ENCODE measurements at regions not wholly inside any gene's neighbourhood (a gene's known extent, or its start where the extent isn't known, plus 50 kb on each side); places are given as distances from the start of the nearest gene placed in this dataset.

GRCh38 chr4:112882286-112882685 is 167.2 kb upstream of the ANK2 start:
- no peaks in the 10 kb centered on the region for H3K36me3 ChIP-seq (ENCODE audit: control insufficient read depth in 1 of 2, insufficient read depth in 2 of 2, low read length in 2 of 2)
- no peak overlapping the region for H3K4me3 ChIP-seq (ENCODE audit: low read depth in 1 of 2, low read length in 2 of 2)
- no peaks in the 10 kb centered on the region for H3K4me1 ChIP-seq (ENCODE audit: control insufficient read depth in 1 of 2, insufficient read depth in 2 of 2, low read length in 2 of 2)
- no peaks in the 10 kb centered on the region for H3K27me3 ChIP-seq (ENCODE audit: control insufficient read depth in 1 of 2, insufficient read depth in 2 of 2, low read length in 2 of 2)
- H3K9ac ChIP-seq (ENCODE audit: low read depth in 1 of 2, low read length in 2 of 2): no peak overlapping the region
- H3K27ac ChIP-seq (ENCODE audit: low read depth, low read length): no peak overlapping the region
- H3K9me3 ChIP-seq (ENCODE audit: control insufficient read depth in 1 of 2, low read length in 2 of 2): no peaks in the 10 kb centered on the region

GRCh38 chr4:112884406-112884805 is 165.0 kb upstream of the ANK2 start:
- H3K4me1 ChIP-seq (ENCODE audit: control insufficient read depth in 1 of 2, insufficient read depth in 2 of 2, low read length in 2 of 2): no peaks in the 10 kb centered on the region
- H3K9me3 ChIP-seq (ENCODE audit: control insufficient read depth in 1 of 2, low read length in 2 of 2): no peaks in the 10 kb centered on the region
- H3K4me3 ChIP-seq (ENCODE audit: low read depth in 1 of 2, low read length in 2 of 2): no peak overlapping the region
- no peaks in the 10 kb centered on the region for H3K36me3 ChIP-seq (ENCODE audit: control insufficient read depth in 1 of 2, insufficient read depth in 2 of 2, low read length in 2 of 2)
- H3K27ac ChIP-seq (ENCODE audit: low read depth, low read length): no peak overlapping the region
- no peak overlapping the region for H3K9ac ChIP-seq (ENCODE audit: low read depth in 1 of 2, low read length in 2 of 2)
- no peaks in the 10 kb centered on the region for H3K27me3 ChIP-seq (ENCODE audit: control insufficient read depth in 1 of 2, insufficient read depth in 2 of 2, low read length in 2 of 2)

- Histone ChIP-seq H3K4me3 (ENCODE audit: low read depth in 1 of 2, low read length in 2 of 2) (no peak overlapping the region), H3K9ac (ENCODE audit: low read depth in 1 of 2, low read length in 2 of 2) (no peak overlapping the region), H3K4me1 (ENCODE audit: control insufficient read depth in 1 of 2, insufficient read depth in 2 of 2, low read length in 2 of 2) (no peaks in the 10 kb centered on the region), H3K9me3 (ENCODE audit: control insufficient read depth in 1 of 2, low read length in 2 of 2) (no peaks in the 10 kb centered on the region), H3K36me3 (ENCODE audit: control insufficient read depth in 1 of 2, insufficient read depth in 2 of 2, low read length in 2 of 2) (no peaks in the 10 kb centered on the region), H3K27ac (ENCODE audit: low read depth, low read length) (no peak overlapping the region), H3K27me3 (ENCODE audit: control insufficient read depth in 1 of 2, insufficient read depth in 2 of 2, low read length in 2 of 2) (no peaks in the 10 kb centered on the region)
Observed at GRCh38 chr4:112885897-112886296, 163.6 kb upstream of the ANK2 start.

- Histone ChIP-seq H3K27ac (ENCODE audit: low read depth, low read length) (no peak overlapping the region), H3K27me3 (ENCODE audit: control insufficient read depth in 1 of 2, insufficient read depth in 2 of 2, low read length in 2 of 2) (no peaks in the 10 kb centered on the region), H3K9me3 (ENCODE audit: control insufficient read depth in 1 of 2, low read length in 2 of 2) (no peaks in the 10 kb centered on the region), H3K4me3 (ENCODE audit: low read depth in 1 of 2, low read length in 2 of 2) (no peak overlapping the region), H3K36me3 (ENCODE audit: control insufficient read depth in 1 of 2, insufficient read depth in 2 of 2, low read length in 2 of 2) (no peaks in the 10 kb centered on the region), H3K9ac (ENCODE audit: low read depth in 1 of 2, low read length in 2 of 2) (no peak overlapping the region), H3K4me1 (ENCODE audit: control insufficient read depth in 1 of 2, insufficient read depth in 2 of 2, low read length in 2 of 2) (no peaks in the 10 kb centered on the region)
Observed at GRCh38 chr4:112888622-112889021, 160.8 kb upstream of the ANK2 start.

- Histone ChIP-seq H3K27me3 (ENCODE audit: control insufficient read depth in 1 of 2, insufficient read depth in 2 of 2, low read length in 2 of 2) (no peaks in the 10 kb centered on the region), H3K4me3 (ENCODE audit: low read depth in 1 of 2, low read length in 2 of 2) (no peak overlapping the region), H3K36me3 (ENCODE audit: control insufficient read depth in 1 of 2, insufficient read depth in 2 of 2, low read length in 2 of 2) (no peaks in the 10 kb centered on the region), H3K9ac (ENCODE audit: low read depth in 1 of 2, low read length in 2 of 2) (no peak overlapping the region), H3K4me1 (ENCODE audit: control insufficient read depth in 1 of 2, insufficient read depth in 2 of 2, low read length in 2 of 2) (no peaks in the 10 kb centered on the region), H3K9me3 (ENCODE audit: control insufficient read depth in 1 of 2, low read length in 2 of 2) (no peaks in the 10 kb centered on the region), H3K27ac (ENCODE audit: low read depth, low read length) (no peak overlapping the region)
Observed at GRCh38 chr4:112889199-112889598, 160.3 kb upstream of the ANK2 start.

GRCh38 chr4:112889619-112890527 is 159.6 kb upstream of the ANK2 start:
- no peaks in the 10 kb centered on the region for H3K27me3 ChIP-seq (ENCODE audit: control insufficient read depth in 1 of 2, insufficient read depth in 2 of 2, low read length in 2 of 2)
- no peak overlapping the region for H3K4me3 ChIP-seq (ENCODE audit: low read depth in 1 of 2, low read length in 2 of 2)
- no peaks in the 10 kb centered on the region for H3K36me3 ChIP-seq (ENCODE audit: control insufficient read depth in 1 of 2, insufficient read depth in 2 of 2, low read length in 2 of 2)
- no peak overlapping the region for H3K9ac ChIP-seq (ENCODE audit: low read depth in 1 of 2, low read length in 2 of 2)
- H3K4me1 ChIP-seq (ENCODE audit: control insufficient read depth in 1 of 2, insufficient read depth in 2 of 2, low read length in 2 of 2): no peaks in the 10 kb centered on the region
- H3K9me3 ChIP-seq (ENCODE audit: control insufficient read depth in 1 of 2, low read length in 2 of 2): no peaks in the 10 kb centered on the region
- no peak overlapping the region for H3K27ac ChIP-seq (ENCODE audit: low read depth, low read length)

- Histone ChIP-seq H3K27ac (ENCODE audit: low read depth, low read length) (no peak overlapping the region), H3K4me3 (ENCODE audit: low read depth in 1 of 2, low read length in 2 of 2) (no peak overlapping the region), H3K9me3 (ENCODE audit: control insufficient read depth in 1 of 2, low read length in 2 of 2) (no peaks in the 10 kb centered on the region), H3K36me3 (ENCODE audit: control insufficient read depth in 1 of 2, insufficient read depth in 2 of 2, low read length in 2 of 2) (no peaks in the 10 kb centered on the region), H3K4me1 (ENCODE audit: control insufficient read depth in 1 of 2, insufficient read depth in 2 of 2, low read length in 2 of 2) (no peaks in the 10 kb centered on the region), H3K9ac (ENCODE audit: low read depth in 1 of 2, low read length in 2 of 2) (no peak overlapping the region), H3K27me3 (ENCODE audit: control insufficient read depth in 1 of 2, insufficient read depth in 2 of 2, low read length in 2 of 2) (peaks cover 0 to 3% of the 10 kb centered on the region in 2 donors)
Observed at GRCh38 chr4:112894480-112894879, 155.0 kb upstream of the ANK2 start.

- no peak overlapping the region for H3K27ac ChIP-seq (ENCODE audit: low read depth, low read length)
- no peaks in the 10 kb centered on the region for H3K9me3 ChIP-seq (ENCODE audit: control insufficient read depth in 1 of 2, low read length in 2 of 2)
- no peaks in the 10 kb centered on the region for H3K4me1 ChIP-seq (ENCODE audit: control insufficient read depth in 1 of 2, insufficient read depth in 2 of 2, low read length in 2 of 2)
- no peak overlapping the region for H3K9ac ChIP-seq (ENCODE audit: low read depth in 1 of 2, low read length in 2 of 2)
- H3K27me3 ChIP-seq (ENCODE audit: control insufficient read depth in 1 of 2, insufficient read depth in 2 of 2, low read length in 2 of 2): peaks cover 0 to 3% of the 10 kb centered on the region in 2 donors
- no peak overlapping the region for H3K4me3 ChIP-seq (ENCODE audit: low read depth in 1 of 2, low read length in 2 of 2)
- no peaks in the 10 kb centered on the region for H3K36me3 ChIP-seq (ENCODE audit: control insufficient read depth in 1 of 2, insufficient read depth in 2 of 2, low read length in 2 of 2)
Observed at GRCh38 chr4:112894951-112895350, 154.5 kb upstream of the ANK2 start.

GRCh38 chr4:112895811-112896608 is 153.4 kb upstream of the ANK2 start:
- no peaks in the 10 kb centered on the region for H3K4me1 ChIP-seq (ENCODE audit: control insufficient read depth in 1 of 2, insufficient read depth in 2 of 2, low read length in 2 of 2)
- H3K36me3 ChIP-seq (ENCODE audit: control insufficient read depth in 1 of 2, insufficient read depth in 2 of 2, low read length in 2 of 2): no peaks in the 10 kb centered on the region
- H3K9ac ChIP-seq (ENCODE audit: low read depth in 1 of 2, low read length in 2 of 2): no peak overlapping the region
- H3K4me3 ChIP-seq (ENCODE audit: low read depth in 1 of 2, low read length in 2 of 2): no peak overlapping the region
- peaks cover 0 to 3% of the 10 kb centered on the region in 2 donors for H3K27me3 ChIP-seq (ENCODE audit: control insufficient read depth in 1 of 2, insufficient read depth in 2 of 2, low read length in 2 of 2)
- no peaks in the 10 kb centered on the region for H3K9me3 ChIP-seq (ENCODE audit: control insufficient read depth in 1 of 2, low read length in 2 of 2)
- no peak overlapping the region for H3K27ac ChIP-seq (ENCODE audit: low read depth, low read length)

- Histone ChIP-seq H3K27me3 (ENCODE audit: control insufficient read depth in 1 of 2, insufficient read depth in 2 of 2, low read length in 2 of 2) (peaks cover 0 to 3% of the 10 kb centered on the region in 2 donors), H3K4me3 (ENCODE audit: low read depth in 1 of 2, low read length in 2 of 2) (no peak overlapping the region), H3K9me3 (ENCODE audit: control insufficient read depth in 1 of 2, low read length in 2 of 2) (no peaks in the 10 kb centered on the region), H3K36me3 (ENCODE audit: control insufficient read depth in 1 of 2, insufficient read depth in 2 of 2, low read length in 2 of 2) (no peaks in the 10 kb centered on the region), H3K4me1 (ENCODE audit: control insufficient read depth in 1 of 2, insufficient read depth in 2 of 2, low read length in 2 of 2) (no peaks in the 10 kb centered on the region), H3K9ac (ENCODE audit: low read depth in 1 of 2, low read length in 2 of 2) (no peak overlapping the region), H3K27ac (ENCODE audit: low read depth, low read length) (no peak overlapping the region)
Observed at GRCh38 chr4:112896609-112897190, 152.8 kb upstream of the ANK2 start.
